ENCODE measurements at regions not wholly inside any gene's neighbourhood (a gene's known extent, or its start where the extent isn't known, plus 50 kb on each side); places are given as distances from the start of the nearest gene placed in this dataset.

DNA sequence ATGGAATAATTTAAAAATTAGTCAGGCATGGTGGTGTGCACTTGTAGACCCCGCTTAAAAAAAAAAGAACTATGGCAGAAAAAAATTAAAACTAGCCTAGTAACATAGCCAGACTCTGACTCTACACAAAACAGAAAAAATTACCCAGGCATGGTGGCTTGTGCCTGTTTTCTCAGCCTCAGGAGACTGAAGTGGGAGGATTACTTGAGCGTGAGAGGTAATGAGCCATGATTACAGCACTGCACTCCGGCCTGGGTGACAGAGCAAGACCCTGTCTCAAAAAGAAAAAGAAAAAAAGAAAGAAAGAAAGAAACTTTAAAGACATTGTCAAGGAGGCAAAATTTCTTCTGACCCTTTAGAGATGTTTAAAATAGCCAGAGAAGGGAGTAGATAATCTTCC lies 109.0 kb upstream of the TMEM106B start:
- no peak for DNase-seq (ENCODE audit: extremely low spot score)
- TF ChIP-seq, protein P1, sequence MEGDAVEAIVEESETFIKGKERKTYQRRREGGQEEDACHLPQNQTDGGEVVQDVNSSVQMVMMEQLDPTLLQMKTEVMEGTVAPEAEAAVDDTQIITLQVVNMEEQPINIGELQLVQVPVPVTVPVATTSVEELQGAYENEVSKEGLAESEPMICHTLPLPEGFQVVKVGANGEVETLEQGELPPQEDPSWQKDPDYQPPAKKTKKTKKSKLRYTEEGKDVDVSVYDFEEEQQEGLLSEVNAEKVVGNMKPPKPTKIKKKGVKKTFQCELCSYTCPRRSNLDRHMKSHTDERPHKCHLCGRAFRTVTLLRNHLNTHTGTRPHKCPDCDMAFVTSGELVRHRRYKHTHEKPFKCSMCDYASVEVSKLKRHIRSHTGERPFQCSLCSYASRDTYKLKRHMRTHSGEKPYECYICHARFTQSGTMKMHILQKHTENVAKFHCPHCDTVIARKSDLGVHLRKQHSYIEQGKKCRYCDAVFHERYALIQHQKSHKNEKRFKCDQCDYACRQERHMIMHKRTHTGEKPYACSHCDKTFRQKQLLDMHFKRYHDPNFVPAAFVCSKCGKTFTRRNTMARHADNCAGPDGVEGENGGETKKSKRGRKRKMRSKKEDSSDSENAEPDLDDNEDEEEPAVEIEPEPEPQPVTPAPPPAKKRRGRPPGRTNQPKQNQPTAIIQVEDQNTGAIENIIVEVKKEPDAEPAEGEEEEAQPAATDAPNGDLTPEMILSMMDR (IDR thresholded peaks at IDR 0.05; ENCODE audit: control extremely low read depth, extremely low read depth, low read depth, missing control alignments), result no peak
- POLR2A ChIA-PET, result no interaction called here
- CTCF ChIA-PET, result no interaction called here

GRCh38 chr7:12102527-12102926 lies 108.6 kb upstream of the TMEM106B start:
- POLR2A ChIA-PET, result no interaction called here
- TF ChIP-seq, protein P1 (IDR thresholded peaks at IDR 0.05; ENCODE audit: control extremely low read depth, extremely low read depth, low read depth, missing control alignments), result no peak
- DNase-seq (ENCODE audit: extremely low spot score), result no peak
- CTCF ChIA-PET, result no interaction called here

DNA sequence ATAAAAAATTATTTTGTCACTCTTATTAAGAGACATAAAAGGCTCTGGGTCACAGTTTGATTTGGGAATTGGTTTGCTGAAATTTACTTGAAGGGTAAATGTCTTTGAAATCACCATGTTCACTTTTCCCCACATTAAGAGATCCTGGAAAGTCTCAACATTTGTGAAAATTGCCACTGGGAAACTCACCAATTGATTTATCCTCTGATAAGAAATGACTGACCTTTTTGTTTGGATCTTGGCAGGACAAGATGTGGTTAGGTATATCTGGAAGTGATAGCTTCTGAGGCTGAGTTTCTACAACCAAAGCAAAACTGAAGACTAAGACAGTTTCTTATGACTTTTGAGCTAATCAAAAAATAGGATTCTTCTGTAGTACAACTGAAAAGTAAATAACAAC lies 107.1 kb upstream of the TMEM106B start:
- TF ChIP-seq, protein P1 (IDR thresholded peaks at IDR 0.05; ENCODE audit: control extremely low read depth, extremely low read depth, low read depth, missing control alignments), result no peak
- DNase-seq (ENCODE audit: extremely low spot score), result no peak
- ChIA-PET CTCF (interaction anchor here (0.8 to 1.6 kb wide), 5 partner anchors 9 to 39 kb away, joined by 3 to 5 read pairs (median 3); no protein-coding TSS in a partner anchor), POLR2A (no interaction called here)

DNA sequence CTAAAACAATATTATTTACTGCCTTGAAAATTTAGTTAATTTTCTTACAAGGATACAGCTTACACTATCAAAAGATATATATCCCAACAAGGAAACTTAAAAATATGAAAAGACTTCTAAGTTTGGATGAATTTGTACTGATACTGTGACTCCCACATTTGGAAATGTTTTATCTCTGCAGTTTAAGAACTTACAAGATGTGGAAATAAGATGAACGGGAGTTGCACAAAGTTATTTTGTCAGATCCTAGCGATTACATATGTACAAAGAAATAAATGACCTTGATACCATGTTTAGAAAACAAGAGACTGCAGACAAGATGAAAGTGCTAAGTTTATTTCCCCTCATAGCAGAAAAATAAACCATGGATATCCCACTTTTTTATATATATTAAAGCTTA lies 103.7 kb upstream of the TMEM106B start:
- ChIA-PET CTCF (interaction anchor here (0.7 to 2.1 kb wide), 4 partner anchors 9 to 28 kb away, joined by 3 to 9 read pairs (median 4); no protein-coding TSS in a partner anchor), POLR2A (no interaction called here)
- no peak for DNase-seq (ENCODE audit: extremely low spot score)
- TF ChIP-seq, protein P1 (IDR thresholded peaks at IDR 0.05; ENCODE audit: control extremely low read depth, extremely low read depth, low read depth, missing control alignments), result no peak

DNA sequence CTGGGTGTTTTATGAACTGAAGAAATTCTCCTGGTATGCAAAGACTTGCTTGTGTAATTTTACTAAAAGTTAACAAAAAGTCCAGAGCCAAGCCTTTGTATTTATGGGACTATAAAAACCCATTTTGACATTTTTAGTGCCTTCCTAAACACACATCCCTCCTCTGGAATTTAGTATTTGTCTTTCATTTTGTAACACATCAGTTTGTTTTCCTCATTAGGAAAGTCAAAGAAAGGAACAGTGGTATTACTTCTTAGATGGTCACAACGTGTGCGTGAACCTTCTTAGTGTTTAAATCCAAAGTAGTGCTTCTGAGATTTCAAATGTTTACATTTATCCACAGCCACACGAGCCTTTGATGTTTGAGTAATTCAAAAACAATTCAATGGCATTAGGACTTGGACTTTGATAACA lies 103.2 kb upstream of the TMEM106B start:
- TF ChIP-seq, protein P1 (IDR thresholded peaks at IDR 0.05; ENCODE audit: control extremely low read depth, extremely low read depth, low read depth, missing control alignments), result no peak
- POLR2A ChIA-PET, result no interaction called here
- CTCF ChIA-PET, result interaction anchor here (1.2 to 2.1 kb wide), 4 partner anchors 9 to 27 kb away, joined by 3 to 9 read pairs (median 4); no protein-coding TSS in a partner anchor
- DNase-seq (ENCODE audit: extremely low spot score), result no peak

- TF ChIP-seq, protein P1 (IDR thresholded peaks at IDR 0.05; ENCODE audit: control extremely low read depth, extremely low read depth, low read depth, missing control alignments), result no peak
- POLR2A ChIA-PET, result no interaction called here
- DNase-seq (ENCODE audit: extremely low spot score), result no peak
- CTCF ChIA-PET, result no interaction called here
Measured at GRCh38 chr7:12110425-12110824, 100.7 kb upstream of the TMEM106B start.
